NOMO-1 (cell line): ENCODE measurements at regions not wholly inside any gene's neighbourhood (a gene's known extent, or its start where the extent isn't known, plus 50 kb on each side); places are given as distances from the start of the nearest gene placed in this dataset.

Experiments used
- DNase-seq, 2 experiments: peaks; one replicate each; lab custom pipeline; 2025; ENCODE audit not compliant: unreplicated experiment in 2 of 2; lab: John Stamatoyannopoulos, UW

DNA sequence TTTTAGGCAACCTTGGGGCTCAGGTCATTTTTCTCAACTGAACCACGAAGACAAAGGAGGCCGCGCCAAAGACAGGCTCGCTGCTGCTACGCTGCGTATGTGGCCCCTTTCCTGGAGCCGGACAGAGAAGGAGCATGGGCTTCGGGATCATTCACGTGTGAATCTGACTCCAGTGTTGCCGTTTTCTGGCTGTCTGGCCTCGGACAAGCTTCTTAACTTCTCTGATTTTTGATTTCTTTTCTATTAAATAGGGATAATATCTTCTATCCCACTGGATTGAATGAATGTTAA is 50.8 kb upstream of the ZNF366 start:
- no peak for DNase-seq

DNA sequence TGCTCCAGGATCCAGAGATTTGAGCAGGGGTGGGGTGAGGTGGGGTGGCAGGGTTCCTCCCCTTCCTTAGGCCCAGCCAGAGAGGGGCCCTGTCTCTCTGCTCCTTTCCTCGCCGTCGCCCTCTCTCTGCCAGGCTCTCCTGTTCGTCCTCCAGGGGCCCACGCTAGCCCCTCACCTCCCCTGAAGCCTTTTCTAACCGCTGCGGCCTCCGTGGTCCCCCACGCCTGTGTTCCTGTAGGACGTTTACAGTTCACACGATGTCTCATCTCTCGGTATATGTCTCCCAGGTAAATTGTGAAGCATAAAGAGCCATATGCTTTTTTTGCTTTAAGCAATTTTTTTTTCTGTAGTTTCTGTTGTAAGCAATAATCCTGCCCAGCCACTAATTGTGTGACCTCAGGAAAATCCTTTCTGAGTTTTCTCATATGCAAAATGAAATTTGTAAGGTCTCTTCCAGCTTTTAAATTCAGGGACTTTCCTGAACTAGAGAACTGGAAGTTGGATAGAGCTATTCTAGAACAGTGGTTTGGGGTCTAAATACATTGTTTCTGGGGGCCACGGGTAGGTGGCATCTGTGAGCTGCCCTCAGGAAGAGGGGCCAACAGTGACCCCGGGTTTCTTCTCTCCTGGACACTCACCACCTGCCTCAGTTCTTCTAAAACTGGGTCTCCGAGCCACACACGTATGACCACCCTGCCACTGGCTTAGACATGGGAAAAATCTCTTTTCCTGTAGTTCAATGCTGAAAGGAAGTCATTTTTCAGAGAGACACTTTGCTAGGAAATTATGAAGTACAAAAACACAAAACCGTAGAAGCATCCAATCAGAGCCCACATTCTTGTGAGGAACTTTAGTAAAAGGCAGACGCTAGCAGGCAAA is 50.2 kb upstream of the ZNF366 start:
- no peak for DNase-seq
